ENCODE measurements at regions not wholly inside any gene's neighbourhood (a gene's known extent, or its start where the extent isn't known, plus 50 kb on each side); places are given as distances from the start of the nearest gene placed in this dataset.

GRCh38 chr10:131421381-131421780 is 109.9 kb upstream of the TCERG1L start:
- Mint-ChIP-seq H3K36me3 (ENCODE audit: insufficient read depth, unreplicated experiment) (no peaks in the 10 kb centered on the region), H3K27me3 (ENCODE audit: unreplicated experiment) (peaks cover 33% of the 10 kb centered on the region)
- CTCF ChIA-PET = no interaction called here

GRCh38 chr10:131422731-131423130 is 111.2 kb upstream of the TCERG1L start:
- no peak overlapping the region for H3K4me3 Mint-ChIP-seq (ENCODE audit: low read depth, unreplicated experiment)
- no peak overlapping the region for H3K27ac Mint-ChIP-seq (ENCODE audit: unreplicated experiment)
- H3K27me3 Mint-ChIP-seq (ENCODE audit: unreplicated experiment) = peaks cover 27% of the 10 kb centered on the region
- H3K36me3 Mint-ChIP-seq (ENCODE audit: insufficient read depth, unreplicated experiment) = no peaks in the 10 kb centered on the region
- CTCF ChIA-PET = no interaction called here
- H3K4me1 Mint-ChIP-seq (ENCODE audit: low read depth, unreplicated experiment) = no peaks in the 10 kb centered on the region
- no TSS peak for BruUV-seq (replicated peaks)
- TF ChIP-seq, protein P1, sequence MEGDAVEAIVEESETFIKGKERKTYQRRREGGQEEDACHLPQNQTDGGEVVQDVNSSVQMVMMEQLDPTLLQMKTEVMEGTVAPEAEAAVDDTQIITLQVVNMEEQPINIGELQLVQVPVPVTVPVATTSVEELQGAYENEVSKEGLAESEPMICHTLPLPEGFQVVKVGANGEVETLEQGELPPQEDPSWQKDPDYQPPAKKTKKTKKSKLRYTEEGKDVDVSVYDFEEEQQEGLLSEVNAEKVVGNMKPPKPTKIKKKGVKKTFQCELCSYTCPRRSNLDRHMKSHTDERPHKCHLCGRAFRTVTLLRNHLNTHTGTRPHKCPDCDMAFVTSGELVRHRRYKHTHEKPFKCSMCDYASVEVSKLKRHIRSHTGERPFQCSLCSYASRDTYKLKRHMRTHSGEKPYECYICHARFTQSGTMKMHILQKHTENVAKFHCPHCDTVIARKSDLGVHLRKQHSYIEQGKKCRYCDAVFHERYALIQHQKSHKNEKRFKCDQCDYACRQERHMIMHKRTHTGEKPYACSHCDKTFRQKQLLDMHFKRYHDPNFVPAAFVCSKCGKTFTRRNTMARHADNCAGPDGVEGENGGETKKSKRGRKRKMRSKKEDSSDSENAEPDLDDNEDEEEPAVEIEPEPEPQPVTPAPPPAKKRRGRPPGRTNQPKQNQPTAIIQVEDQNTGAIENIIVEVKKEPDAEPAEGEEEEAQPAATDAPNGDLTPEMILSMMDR (IDR thresholded peaks at IDR 0.05; ENCODE audit: unreplicated experiment) = no peak
- H3K9me3 Mint-ChIP-seq (ENCODE audit: low read depth, unreplicated experiment) = no peaks in the 10 kb centered on the region
- no peak for DNase-seq
- intact Hi-C loops (cut with micrococcal nuclease; ENCODE audit: unreplicated experiment) = no loop called here

More at GRCh38 chr10:131421381-131421780, 109.9 kb upstream of the TCERG1L start:
- H3K4me3 Mint-ChIP-seq (ENCODE audit: low read depth, unreplicated experiment) = no peak overlapping the region
- intact Hi-C loops (cut with micrococcal nuclease; ENCODE audit: unreplicated experiment) = no loop called here
- BruUV-seq (replicated peaks) = no TSS peak
- H3K4me1 Mint-ChIP-seq (ENCODE audit: low read depth, unreplicated experiment) = no peaks in the 10 kb centered on the region
- H3K9me3 Mint-ChIP-seq (ENCODE audit: low read depth, unreplicated experiment) = no peaks in the 10 kb centered on the region
- TF ChIP-seq, protein P1 (IDR thresholded peaks at IDR 0.05; ENCODE audit: unreplicated experiment) = no peak
- no peak for DNase-seq
- H3K27ac Mint-ChIP-seq (ENCODE audit: unreplicated experiment) = no peak overlapping the region

DNA sequence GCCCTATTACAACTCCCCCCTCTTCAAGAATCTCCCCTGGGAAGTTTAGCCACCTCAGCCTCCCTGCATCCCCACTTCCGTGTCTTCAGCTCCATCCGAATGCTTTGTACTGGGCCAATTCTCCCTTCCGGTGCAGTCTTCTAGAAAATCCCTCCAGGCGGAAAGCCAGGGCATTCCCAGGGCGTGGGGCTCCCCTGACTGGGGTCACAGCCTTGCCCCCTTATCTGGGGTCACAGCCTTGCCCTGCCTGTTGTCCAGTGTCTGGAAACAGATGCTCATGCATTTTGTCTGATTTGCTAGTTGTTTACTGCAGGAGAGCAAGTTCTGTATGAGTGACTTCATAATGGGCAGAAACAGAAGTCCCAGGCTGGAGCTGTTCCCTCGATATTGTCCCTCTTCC is 112.5 kb upstream of the TCERG1L start:
- Mint-ChIP-seq H3K9me3 (ENCODE audit: low read depth, unreplicated experiment) (no peaks in the 10 kb centered on the region), H3K4me1 (ENCODE audit: low read depth, unreplicated experiment) (no peaks in the 10 kb centered on the region), H3K27me3 (ENCODE audit: unreplicated experiment) (peaks cover 27% of the 10 kb centered on the region), H3K27ac (ENCODE audit: unreplicated experiment) (no peak overlapping the region), H3K4me3 (ENCODE audit: low read depth, unreplicated experiment) (no peak overlapping the region), H3K36me3 (ENCODE audit: insufficient read depth, unreplicated experiment) (no peaks in the 10 kb centered on the region)
- CTCF ChIA-PET = no interaction called here
- no TSS peak for BruUV-seq (replicated peaks)
- intact Hi-C loops (cut with micrococcal nuclease; ENCODE audit: unreplicated experiment) = no loop called here
- no peak for DNase-seq
- TF ChIP-seq, protein P1 (IDR thresholded peaks at IDR 0.05; ENCODE audit: unreplicated experiment) = no peak

GRCh38 chr10:131424836-131425491 is 113.4 kb upstream of the TCERG1L start:
- intact Hi-C loops (cut with micrococcal nuclease; ENCODE audit: unreplicated experiment) = no loop called here
- no peaks in the 10 kb centered on the region for H3K36me3 Mint-ChIP-seq (ENCODE audit: insufficient read depth, unreplicated experiment)
- no peaks in the 10 kb centered on the region for H3K9me3 Mint-ChIP-seq (ENCODE audit: low read depth, unreplicated experiment)
- no peak overlapping the region for H3K4me3 Mint-ChIP-seq (ENCODE audit: low read depth, unreplicated experiment)
- TF ChIP-seq, protein P1 (IDR thresholded peaks at IDR 0.05; ENCODE audit: unreplicated experiment) = no peak
- H3K27me3 Mint-ChIP-seq (ENCODE audit: unreplicated experiment) = peaks cover 37% of the 10 kb centered on the region
- DNase-seq = no peak
- BruUV-seq (replicated peaks) = no TSS peak
- H3K4me1 Mint-ChIP-seq (ENCODE audit: low read depth, unreplicated experiment) = no peaks in the 10 kb centered on the region
- CTCF ChIA-PET = no interaction called here
- H3K27ac Mint-ChIP-seq (ENCODE audit: unreplicated experiment) = no peak overlapping the region

Measured in Calu3 (cell line).